Eye (tissue), 1 donor: ENCODE measurements at regions not wholly inside any gene's neighbourhood (a gene's known extent, or its start where the extent isn't known, plus 50 kb on each side); places are given as distances from the start of the nearest gene placed in this dataset.

Experiments
- DNase-seq: peaks from one replicate; pipeline ENCODE4 v3.0.0-alpha.2; 2015

- DNase-seq, result no peak
These were observed 459.8 kb downstream of the PMP22 start for GRCh38 chr17:14805348-14805747.

GRCh38 chr17:14803826-14804225 is 461.3 kb downstream of the PMP22 start:
- DNase-seq, result no peak

- no peak for DNase-seq
These were observed 467.3 kb downstream of the PMP22 start for GRCh38 chr17:14797801-14798200.

GRCh38 chr17:14797021-14797420 is 468.1 kb downstream of the PMP22 start:
- no peak for DNase-seq

GRCh38 chr17:14794961-14795360 is 470.2 kb downstream of the PMP22 start:
- no peak for DNase-seq

- no peak for DNase-seq
These were observed 471.9 kb downstream of the PMP22 start for GRCh38 chr17:14793237-14793636.

GRCh38 chr17:14792746-14793145 is 472.4 kb downstream of the PMP22 start:
- peak; percentile 50 for DNase-seq

GRCh38 chr17:14791221-14791620 is 473.9 kb downstream of the PMP22 start:
- DNase-seq, result peak; percentile 23

- DNase-seq, result peak; percentile 69
These were observed 474.6 kb downstream of the PMP22 start for GRCh38 chr17:14790521-14790920.

- DNase-seq, result no peak
These were observed 480.0 kb downstream of the PMP22 start for GRCh38 chr17:14784997-14785696.

GRCh38 chr17:14781123-14781522 is 480.2 kb downstream of the HS3ST3B1 start:
- peak; percentile 14 for DNase-seq

GRCh38 chr17:14780097-14780651 is 479.3 kb downstream of the HS3ST3B1 start:
- DNase-seq, result peak; percentile 70

GRCh38 chr17:14779241-14779640 is 478.4 kb downstream of the HS3ST3B1 start:
- DNase-seq, result peak; percentile 46

GRCh38 chr17:14777291-14777690 is 476.4 kb downstream of the HS3ST3B1 start:
- DNase-seq, result no peak

GRCh38 chr17:14776791-14777190 is 475.9 kb downstream of the HS3ST3B1 start:
- DNase-seq, result no peak

GRCh38 chr17:14775731-14776492 is 475.0 kb downstream of the HS3ST3B1 start:
- no peak for DNase-seq

- DNase-seq, result no peak
These were observed 473.9 kb downstream of the HS3ST3B1 start for GRCh38 chr17:14774774-14775173.

GRCh38 chr17:14772776-14773175 is 471.9 kb downstream of the HS3ST3B1 start:
- DNase-seq, result peak; percentile 13

GRCh38 chr17:14771543-14771942 is 470.7 kb downstream of the HS3ST3B1 start:
- no peak for DNase-seq

GRCh38 chr17:14768923-14769322 is 468.0 kb downstream of the HS3ST3B1 start:
- no peak for DNase-seq

GRCh38 chr17:14762736-14763479 is 462.0 kb downstream of the HS3ST3B1 start:
- DNase-seq, result no peak

- DNase-seq, result no peak
These were observed 460.0 kb downstream of the HS3ST3B1 start for GRCh38 chr17:14760719-14761411.

- DNase-seq, result no peak
These were observed 459.3 kb downstream of the HS3ST3B1 start for GRCh38 chr17:14760212-14760611.
